Breast epithelium (tissue), 4 donors: ENCODE measurements at regions not wholly inside any gene's neighbourhood (a gene's known extent, or its start where the extent isn't known, plus 50 kb on each side); places are given as distances from the start of the nearest gene placed in this dataset.

ENCODE experiments used
- DNase-seq, 2 donors: peaks; one replicate each; pipeline ENCODE4 v3.0.0-alpha.2; 2019; ENCODE audit warnings: low spot score in 2 of 2
- H3K27ac ChIP-seq, 2 donors: fragments of 200-600 bp; sonication (generic) in 1 of 2; one replicate each; pipeline ENCODE4 v1.5.1; 2016 to 2019; ENCODE audit warnings: mild to moderate bottlenecking in 1 of 2
- H3K27me3 ChIP-seq, 2 donors: fragments of 200-600 bp; sonication (generic) in 1 of 2; one replicate each; pipeline versions ENCODE4 v1.5.1 to v1.6.0; 2017 to 2019; ENCODE audit warnings: control low read depth in 1 of 2, mild to moderate bottlenecking in 1 of 2
- H3K36me3 ChIP-seq: fragments of 200-600 bp; one replicate; pipeline ENCODE4 v1.5.1; 2019
- H3K4me1 ChIP-seq, 2 donors: fragments of 200-600 bp; sonication (generic); one replicate each; pipeline ENCODE4 v1.5.1; 2016 to 2019; ENCODE audit warnings: control low read depth in 1 of 2
- H3K4me3 ChIP-seq, 3 donors: fragments of 200-600 bp; sonication (generic); 1 replicate in 2 of 3; 2 replicates in 1 of 3; pipeline ENCODE4 v1.5.1; 2016 to 2019; ENCODE audit warnings: mild to moderate bottlenecking in 3 of 3, moderate library complexity in 2 of 3
- H3K9me3 ChIP-seq, 2 donors: fragments of 200-600 bp; sonication (generic) in 1 of 2; one replicate each; pipeline ENCODE4 v1.5.1; 2016 to 2019; ENCODE audit warnings: control low read depth in 1 of 2
- CTCF ChIP-seq, 3 donors: fragments of 450-650 bp; IDR thresholded peaks; one replicate each; pipeline ENCODE4 v1.5.1; 2016 to 2017; ENCODE audit warnings: antibody characterized with exemption in 3 of 3, mild to moderate bottlenecking in 3 of 3, moderate library complexity in 3 of 3
- POLR2A ChIP-seq: fragments of 450-650 bp; IDR thresholded peaks from one replicate; pipeline ENCODE4 v1.6.1; 2016; ENCODE audit warnings: antibody characterized with exemption, mild to moderate bottlenecking, moderate library complexity
- POLR2AphosphoS5 ChIP-seq, 3 donors: sonication (generic); formaldehyde crosslinking; IDR thresholded peaks; one replicate each; pipeline ENCODE4 v1.6.1; 2017; ENCODE audit warnings: antibody characterized with exemption in 3 of 3
- intact Hi-C: fragments of 100-400 bp; cut with DNase I; formaldehyde crosslinking; loops from one replicate; pipeline ENCODE4 v1.15.1; 2023; ENCODE audit warnings: low total_unique reads

DNA sequence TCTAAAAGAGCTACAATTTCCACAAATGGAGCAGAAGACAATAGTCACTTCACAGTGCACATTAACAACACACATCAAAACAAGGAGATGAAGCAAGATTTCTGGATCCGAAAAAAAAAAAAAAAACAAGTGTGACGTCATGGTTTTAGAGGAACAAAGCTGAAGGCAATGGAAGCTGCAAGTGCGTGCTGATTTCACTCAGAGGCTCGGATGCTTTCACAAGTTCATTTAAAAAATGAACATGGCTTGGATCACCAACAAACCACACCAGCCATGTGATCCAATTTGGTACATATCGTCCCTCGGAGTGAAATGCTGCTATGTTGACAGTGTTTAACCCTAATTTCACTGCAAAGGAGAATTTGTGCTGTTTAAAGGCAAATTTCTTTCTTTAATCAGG lies 337.0 kb upstream of the PRKCQ start:
- Histone ChIP-seq H3K36me3 (no peaks in the 10 kb centered on the region), H3K27me3 (no peaks in the 10 kb centered on the region), H3K4me3 (no peak overlapping the region), H3K9me3 (no peaks in the 10 kb centered on the region), H3K27ac (peak overlapping the region in 1 of 2 donors; percentile 48), H3K4me1 (no peaks in the 10 kb centered on the region)
- TF ChIP-seq CTCF (IDR thresholded peaks at IDR 0.05): no peak
- no peak for TF ChIP-seq POLR2A
- TF ChIP-seq POLR2AphosphoS5 (IDR thresholded peaks at IDR 0.05): peak in 2 of 3 donors; percentile 36 to 56
- no peak for DNase-seq
- intact Hi-C loops: no loop called here

DNA sequence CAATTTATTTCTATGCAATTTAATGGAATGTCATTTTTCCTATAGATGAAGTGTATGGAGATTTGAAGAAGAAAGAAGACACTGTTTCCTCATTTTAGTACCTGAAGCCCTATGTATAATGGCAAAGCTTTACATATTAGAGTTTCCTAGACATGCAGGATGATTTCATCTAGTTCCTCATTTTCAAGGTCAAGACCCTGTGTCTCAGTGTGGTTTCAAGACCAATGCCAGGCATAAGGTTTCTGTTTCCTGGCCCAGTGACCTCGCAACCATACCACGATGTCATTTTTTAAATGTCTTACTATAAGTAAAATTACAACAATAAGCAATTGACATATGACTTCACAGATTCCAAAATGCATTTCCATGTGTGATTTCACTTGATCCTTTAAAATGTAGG lies 336.5 kb upstream of the PRKCQ start:
- no peaks in the 10 kb centered on the region for H3K4me1 ChIP-seq
- no peaks in the 10 kb centered on the region for H3K27me3 ChIP-seq
- H3K4me3 ChIP-seq: no peak overlapping the region
- intact Hi-C loops: no loop called here
- no peaks in the 10 kb centered on the region for H3K9me3 ChIP-seq
- no peaks in the 10 kb centered on the region for H3K36me3 ChIP-seq
- no peak for DNase-seq
- TF ChIP-seq POLR2AphosphoS5 (IDR thresholded peaks at IDR 0.05): no peak
- no peak overlapping the region for H3K27ac ChIP-seq

DNA sequence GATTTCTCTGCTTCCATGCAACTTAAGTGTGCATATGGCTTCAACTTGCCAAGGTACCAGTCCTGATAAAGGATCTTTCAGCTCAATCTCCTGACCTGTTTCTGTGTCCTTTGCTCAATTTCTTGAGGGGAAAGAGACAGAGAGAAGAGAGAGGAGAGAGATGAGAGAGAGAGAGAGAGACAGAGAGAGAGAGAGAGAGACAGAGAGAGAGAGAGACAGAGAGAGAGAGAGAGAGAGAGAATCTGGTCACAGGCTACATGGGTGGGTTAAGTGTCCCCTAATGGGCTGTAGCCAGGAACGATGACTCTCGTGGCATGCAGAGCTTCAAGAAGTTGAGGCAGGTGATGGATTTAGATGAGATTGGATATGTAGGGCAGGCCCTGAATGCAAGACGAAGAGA lies 335.2 kb upstream of the PRKCQ start:
- TF ChIP-seq CTCF (IDR thresholded peaks at IDR 0.05): no peak
- no peak for DNase-seq
- Histone ChIP-seq H3K4me1 (no peaks in the 10 kb centered on the region), H3K27ac (no peak overlapping the region), H3K36me3 (no peaks in the 10 kb centered on the region), H3K27me3 (no peaks in the 10 kb centered on the region), H3K4me3 (no peak overlapping the region), H3K9me3 (no peaks in the 10 kb centered on the region)
- intact Hi-C loops: no loop called here

DNA sequence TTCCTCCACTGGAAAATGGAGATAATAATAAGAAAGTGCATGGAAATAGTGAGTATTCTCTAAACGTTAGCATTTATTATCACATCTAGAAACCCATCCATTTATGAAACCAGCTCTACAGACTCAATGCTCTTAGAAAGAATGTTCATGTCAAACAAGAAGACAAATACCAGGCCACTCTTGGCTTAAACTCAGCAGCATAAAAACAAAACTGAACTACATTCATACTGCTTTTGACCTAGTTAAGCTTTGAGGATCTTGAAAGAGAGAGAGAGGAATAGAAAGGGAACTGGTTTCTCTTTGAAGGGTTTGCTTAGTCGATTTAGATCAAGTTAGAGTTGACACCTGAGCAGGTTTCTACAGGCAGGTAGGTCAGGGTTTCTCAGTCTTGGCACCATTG lies 332.9 kb upstream of the PRKCQ start:
- H3K27me3 ChIP-seq: no peaks in the 10 kb centered on the region
- intact Hi-C loops: no loop called here
- H3K27ac ChIP-seq: peak overlapping the region in 1 of 2 donors; percentile 46
- no peaks in the 10 kb centered on the region for H3K36me3 ChIP-seq
- no peak for TF ChIP-seq POLR2AphosphoS5 (IDR thresholded peaks at IDR 0.05)
- TF ChIP-seq CTCF (IDR thresholded peaks at IDR 0.05): no peak
- TF ChIP-seq POLR2A: no peak
- no peaks in the 10 kb centered on the region for H3K4me1 ChIP-seq
- DNase-seq: no peak
- H3K9me3 ChIP-seq: no peaks in the 10 kb centered on the region
- no peak overlapping the region for H3K4me3 ChIP-seq

GRCh38 chr10:6912424-6912823 lies 332.3 kb upstream of the PRKCQ start:
- H3K27me3 ChIP-seq: no peaks in the 10 kb centered on the region
- H3K36me3 ChIP-seq: no peaks in the 10 kb centered on the region
- peak overlapping the region in 1 of 2 donors; percentile 46 for H3K27ac ChIP-seq
- no peaks in the 10 kb centered on the region for H3K4me1 ChIP-seq
- intact Hi-C loops: no loop called here
- TF ChIP-seq CTCF (IDR thresholded peaks at IDR 0.05) (no peak), POLR2AphosphoS5 (IDR thresholded peaks at IDR 0.05) (peak in 1 of 3 donors; percentile 50), POLR2A (no peak)
- no peak overlapping the region for H3K4me3 ChIP-seq
- DNase-seq: no peak
- H3K9me3 ChIP-seq: no peaks in the 10 kb centered on the region

GRCh38 chr10:6912021-6912420 lies 331.9 kb upstream of the PRKCQ start:
- DNase-seq: no peak
- TF ChIP-seq POLR2A: no peak
- no peak for TF ChIP-seq POLR2AphosphoS5 (IDR thresholded peaks at IDR 0.05)
- TF ChIP-seq CTCF (IDR thresholded peaks at IDR 0.05): no peak
- Histone ChIP-seq H3K9me3 (no peaks in the 10 kb centered on the region), H3K27ac (peak overlapping the region in 1 of 2 donors; percentile 33), H3K27me3 (no peaks in the 10 kb centered on the region), H3K4me3 (no peak overlapping the region), H3K4me1 (no peaks in the 10 kb centered on the region), H3K36me3 (no peaks in the 10 kb centered on the region)
- intact Hi-C loops: no loop called here
